Fibroblast of villous mesenchyme (primary cell): ENCODE measurements at regions not wholly inside any gene's neighbourhood (a gene's known extent, or its start where the extent isn't known, plus 50 kb on each side); places are given as distances from the start of the nearest gene placed in this dataset.

Experiments used
- DNase-seq: peaks from one replicate; pipeline ENCODE4 v3.0.0-alpha.2; 2010; ENCODE audit warnings: low read depth
- H3K4me3 ChIP-seq: 2 replicates; pipeline ENCODE4 v1.5.1; 2011; ENCODE audit warnings: low read depth, mild to moderate bottlenecking, low read length
- TF ChIP-seq, protein P1 (sequence below): IDR thresholded peaks from 2 replicates; pipeline ENCODE4 v1.5.1; 2012; ENCODE audit warnings: low read depth, mild to moderate bottlenecking, low read length; ENCODE audit not compliant: insufficient read depth

DNA sequence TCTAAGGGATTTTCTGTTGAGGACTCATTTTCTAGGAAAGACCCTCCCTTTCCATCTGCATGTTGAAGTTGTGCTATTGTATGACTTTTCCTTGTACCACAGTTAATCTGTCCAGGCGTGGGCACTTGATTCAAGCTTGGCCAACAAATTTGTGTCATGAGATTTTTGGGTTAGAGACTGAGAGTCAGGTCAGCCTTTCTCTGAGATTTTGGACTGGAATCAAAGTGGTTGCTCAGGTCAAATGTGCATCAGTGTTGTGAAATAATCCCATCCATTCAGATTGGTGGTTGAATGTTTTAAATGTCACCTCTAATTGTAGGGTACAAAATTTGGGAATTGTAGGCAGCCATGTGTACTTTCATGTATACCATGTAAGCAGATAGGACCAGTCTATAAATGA lies 545.2 kb upstream of the IGFBP7 start:
- DNase-seq: no peak
- no peak overlapping the region for H3K4me3 ChIP-seq
- TF ChIP-seq, protein P1, sequence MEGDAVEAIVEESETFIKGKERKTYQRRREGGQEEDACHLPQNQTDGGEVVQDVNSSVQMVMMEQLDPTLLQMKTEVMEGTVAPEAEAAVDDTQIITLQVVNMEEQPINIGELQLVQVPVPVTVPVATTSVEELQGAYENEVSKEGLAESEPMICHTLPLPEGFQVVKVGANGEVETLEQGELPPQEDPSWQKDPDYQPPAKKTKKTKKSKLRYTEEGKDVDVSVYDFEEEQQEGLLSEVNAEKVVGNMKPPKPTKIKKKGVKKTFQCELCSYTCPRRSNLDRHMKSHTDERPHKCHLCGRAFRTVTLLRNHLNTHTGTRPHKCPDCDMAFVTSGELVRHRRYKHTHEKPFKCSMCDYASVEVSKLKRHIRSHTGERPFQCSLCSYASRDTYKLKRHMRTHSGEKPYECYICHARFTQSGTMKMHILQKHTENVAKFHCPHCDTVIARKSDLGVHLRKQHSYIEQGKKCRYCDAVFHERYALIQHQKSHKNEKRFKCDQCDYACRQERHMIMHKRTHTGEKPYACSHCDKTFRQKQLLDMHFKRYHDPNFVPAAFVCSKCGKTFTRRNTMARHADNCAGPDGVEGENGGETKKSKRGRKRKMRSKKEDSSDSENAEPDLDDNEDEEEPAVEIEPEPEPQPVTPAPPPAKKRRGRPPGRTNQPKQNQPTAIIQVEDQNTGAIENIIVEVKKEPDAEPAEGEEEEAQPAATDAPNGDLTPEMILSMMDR: no peak

DNA sequence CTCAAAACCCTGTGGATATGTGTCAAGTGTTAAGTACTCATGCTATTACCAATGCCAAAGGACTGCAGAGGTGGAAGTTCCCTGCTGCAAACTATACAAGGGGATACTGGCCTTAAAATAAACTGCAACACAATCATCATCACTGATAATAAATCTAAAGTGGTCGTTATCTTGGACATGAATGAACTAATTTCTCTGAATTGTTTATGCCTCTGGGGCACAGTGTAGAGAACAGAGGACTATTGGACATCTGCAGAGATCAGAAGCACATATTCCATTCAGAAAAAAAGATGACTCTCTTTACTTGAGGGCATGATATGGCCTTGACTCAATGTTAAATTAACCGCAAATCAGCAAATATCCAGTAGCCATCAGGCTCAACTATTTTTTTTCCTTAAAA lies 542.6 kb upstream of the IGFBP7 start:
- DNase-seq: no peak

DNA sequence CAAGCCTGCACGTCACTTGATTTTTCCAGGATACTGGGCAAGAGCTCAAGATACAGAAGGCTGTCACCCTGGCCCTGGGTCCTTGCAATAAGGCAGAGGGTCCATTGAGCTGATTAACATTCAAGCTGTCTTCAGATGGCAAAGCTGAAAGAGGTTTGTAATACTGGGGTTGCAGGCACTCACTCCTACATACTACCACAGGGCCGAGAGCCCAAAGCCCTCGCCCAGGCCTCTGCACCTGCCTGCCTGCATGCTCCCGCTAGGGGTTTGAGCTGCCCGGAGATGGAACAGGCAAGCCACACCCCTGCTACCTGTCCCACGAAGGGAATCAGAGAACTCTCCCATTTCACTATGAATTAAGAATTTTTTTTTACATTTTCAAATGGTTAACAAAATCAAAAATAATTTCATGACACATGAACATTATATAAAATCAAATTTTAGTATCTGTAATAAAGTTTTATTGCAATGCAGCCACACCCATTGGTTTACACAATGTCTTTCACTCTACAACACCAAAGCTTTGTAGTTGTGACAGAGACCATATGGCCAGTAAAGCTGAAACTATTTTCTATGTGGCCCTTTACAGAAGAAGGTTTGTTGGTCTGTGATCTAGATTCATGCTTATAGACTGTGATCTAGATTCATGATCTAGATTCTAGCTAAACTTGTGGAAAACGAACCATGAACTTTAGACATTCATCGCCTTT lies 530.4 kb upstream of the IGFBP7 start:
- no peak for DNase-seq
- H3K4me3 ChIP-seq: no peak overlapping the region
- TF ChIP-seq, protein P1: no peak

More for the DNA sequence above, 542.6 kb upstream of the IGFBP7 start:
- TF ChIP-seq, protein P1: no peak
- no peak overlapping the region for H3K4me3 ChIP-seq

DNA sequence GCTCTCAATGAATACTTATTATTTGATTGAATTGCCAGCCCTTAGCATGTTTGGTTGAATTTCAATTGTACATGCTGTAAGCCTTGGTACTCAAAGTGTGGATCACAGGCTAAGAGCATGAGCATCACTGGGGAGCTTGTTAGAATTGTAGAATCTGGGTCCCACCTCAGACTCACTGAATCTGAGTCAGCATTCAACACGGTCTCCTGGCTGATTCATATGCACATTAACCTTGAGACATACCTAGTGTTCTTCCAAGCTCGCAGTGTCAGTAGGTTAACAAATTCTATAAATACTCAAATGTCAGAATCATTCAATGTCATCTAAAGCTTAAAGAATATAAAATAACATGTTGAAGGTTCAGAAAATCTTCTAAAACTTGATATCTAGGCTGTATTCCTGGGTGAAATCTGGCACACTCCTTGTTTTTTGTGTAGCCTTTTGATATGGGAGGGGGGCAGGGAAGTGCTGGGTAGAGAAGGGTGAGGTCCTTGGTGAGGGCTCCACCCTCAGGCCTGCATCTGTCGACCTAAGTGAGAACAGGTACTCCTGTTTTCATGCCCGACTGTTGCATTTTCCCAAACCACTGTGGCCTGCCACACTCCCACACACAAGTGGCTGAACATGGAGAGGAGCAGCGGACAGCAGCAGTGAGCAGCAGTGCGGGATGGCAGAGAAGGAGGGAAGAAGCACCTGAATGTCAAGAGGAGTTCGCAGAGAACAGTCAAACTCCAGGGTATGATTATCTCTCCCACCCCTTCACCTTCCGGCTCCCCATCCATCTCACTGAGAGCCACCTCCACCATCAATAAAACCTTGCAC lies 529.6 kb upstream of the IGFBP7 start:
- no peak for DNase-seq

DNA sequence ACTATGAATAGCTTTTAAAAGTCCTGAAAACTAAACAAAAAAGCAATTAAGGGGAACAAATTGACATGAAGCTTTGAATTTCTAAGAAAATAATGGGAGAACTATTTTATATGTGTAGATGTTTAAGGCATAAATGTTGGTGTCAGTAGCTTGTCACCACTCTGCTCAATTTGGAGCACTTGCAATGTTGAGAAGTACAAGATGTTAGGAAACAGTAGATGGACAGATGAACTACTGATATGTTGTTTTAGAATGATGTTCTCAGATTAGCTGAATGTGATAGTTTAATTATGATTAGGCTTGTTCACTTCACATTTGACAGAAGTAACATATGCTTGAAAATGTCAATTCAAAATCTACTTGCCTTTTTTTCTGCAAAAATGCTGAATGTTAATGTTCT lies 525.7 kb upstream of the IGFBP7 start:
- DNase-seq: no peak
- no peak overlapping the region for H3K4me3 ChIP-seq
- TF ChIP-seq, protein P1: no peak

More for the DNA sequence above, 529.6 kb upstream of the IGFBP7 start:
- TF ChIP-seq, protein P1: no peak
- H3K4me3 ChIP-seq: no peak overlapping the region

DNA sequence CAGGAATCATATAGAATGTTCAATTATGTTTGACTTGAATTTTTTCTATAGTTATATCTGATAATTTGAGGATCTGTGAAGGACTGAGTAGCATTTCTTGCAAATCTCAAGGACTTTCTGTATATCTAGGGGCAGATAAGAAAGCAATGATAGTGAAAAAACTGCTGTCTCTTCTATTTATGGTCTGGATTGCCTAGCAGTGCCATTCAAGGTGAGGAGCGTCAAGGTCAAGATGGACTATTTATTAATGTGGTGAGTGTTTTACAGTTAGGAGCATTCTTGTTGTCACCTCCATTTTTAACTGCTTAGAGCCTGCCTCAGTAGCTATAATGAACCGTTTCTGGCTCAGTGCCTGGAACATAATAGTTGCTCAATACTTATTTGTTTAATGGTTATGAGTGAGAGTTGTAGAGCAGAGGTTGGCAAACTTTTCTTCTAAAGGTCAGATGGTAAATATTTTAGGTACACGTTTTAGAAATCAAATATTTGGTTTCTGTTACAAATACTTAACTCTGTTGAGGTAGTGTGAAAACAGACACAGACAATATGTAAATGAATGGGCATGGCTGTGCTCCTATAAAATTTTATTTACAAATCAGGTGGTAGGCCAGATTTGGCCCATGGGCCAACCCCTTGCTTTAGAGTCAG lies 523.2 kb upstream of the IGFBP7 start:
- TF ChIP-seq, protein P1: no peak
- H3K4me3 ChIP-seq: no peak overlapping the region
- DNase-seq: no peak
